ENCODE measurements at regions not wholly inside any gene's neighbourhood (a gene's known extent, or its start where the extent isn't known, plus 50 kb on each side); places are given as distances from the start of the nearest gene placed in this dataset.
"Not testable (repeated sequence)": the region's sequence is repeated elsewhere in the genome, so short reads cannot be mapped to it uniquely, and the experiment has no call there.

- DNase-seq = peak; percentile 43
These were observed 192.9 kb upstream of the TBL1X start for GRCh38 chrX:9271789-9272525.

GRCh38 chrX:9273744-9274143 lies 191.1 kb upstream of the TBL1X start:
- DNase-seq = no peak

- peak; percentile 11 for DNase-seq
These were observed 186.2 kb upstream of the TBL1X start for GRCh38 chrX:9278475-9279233.

GRCh38 chrX:9279234-9279544 lies 185.7 kb upstream of the TBL1X start:
- DNase-seq = no peak

GRCh38 chrX:9280831-9281230 lies 184.0 kb upstream of the TBL1X start:
- no peak for DNase-seq

GRCh38 chrX:9282325-9282724 lies 182.5 kb upstream of the TBL1X start:
- DNase-seq = no peak

- DNase-seq = no peak
These were observed 179.5 kb upstream of the TBL1X start for GRCh38 chrX:9285342-9285771.

GRCh38 chrX:9286234-9286633 lies 178.6 kb upstream of the TBL1X start:
- no peak for DNase-seq

- DNase-seq = no peak
These were observed 173.2 kb upstream of the TBL1X start for GRCh38 chrX:9291629-9292028.

GRCh38 chrX:9293051-9293496 lies 171.8 kb upstream of the TBL1X start:
- DNase-seq = no peak

GRCh38 chrX:9293903-9294302 lies 171.0 kb upstream of the TBL1X start:
- DNase-seq = no peak

- DNase-seq = no peak
These were observed 169.3 kb upstream of the TBL1X start for GRCh38 chrX:9295551-9295950.

- no peak for DNase-seq
These were observed 166.6 kb upstream of the TBL1X start for GRCh38 chrX:9298221-9298620.

- not testable (repeated sequence) for DNase-seq
These were observed 165.2 kb upstream of the TBL1X start for GRCh38 chrX:9299681-9300080.

GRCh38 chrX:9301836-9302235 lies 163.0 kb upstream of the TBL1X start:
- DNase-seq = no peak

- DNase-seq = no peak
These were observed 162.5 kb upstream of the TBL1X start for GRCh38 chrX:9302381-9302780.

GRCh38 chrX:9308426-9308825 lies 156.4 kb upstream of the TBL1X start:
- no peak for DNase-seq

- DNase-seq = no peak
These were observed 154.2 kb upstream of the TBL1X start for GRCh38 chrX:9310616-9311015.

- no peak for DNase-seq
These were observed 153.3 kb upstream of the TBL1X start for GRCh38 chrX:9311421-9312160.

GRCh38 chrX:9312922-9313867 lies 151.7 kb upstream of the TBL1X start:
- no peak for DNase-seq

- DNase-seq = no peak
These were observed 149.8 kb upstream of the TBL1X start for GRCh38 chrX:9315086-9315485.

- DNase-seq = no peak
These were observed 148.8 kb upstream of the TBL1X start for GRCh38 chrX:9316096-9316495.
